Hematopoietic multipotent progenitor cell treated with erythropoietin and hydrocortisone succinate and interleukin-3 and kit ligand, for 15 days (in vitro differentiated cells): ENCODE measurements at regions not wholly inside any gene's neighbourhood (a gene's known extent, or its start where the extent isn't known, plus 50 kb on each side); places are given as distances from the start of the nearest gene placed in this dataset.
"Not testable (repeated sequence)": the region's sequence is repeated elsewhere in the genome, so short reads cannot be mapped to it uniquely, and the experiment has no call there.

ENCODE experiments used
- DNase-seq: peaks from one replicate; pipeline ENCODE4 v3.0.0-alpha.2; 2015; ENCODE audit warnings: low spot score

GRCh38 chr3:18189282-18190050 is 235.7 kb downstream of the SATB1 start:
- no peak for DNase-seq

DNA sequence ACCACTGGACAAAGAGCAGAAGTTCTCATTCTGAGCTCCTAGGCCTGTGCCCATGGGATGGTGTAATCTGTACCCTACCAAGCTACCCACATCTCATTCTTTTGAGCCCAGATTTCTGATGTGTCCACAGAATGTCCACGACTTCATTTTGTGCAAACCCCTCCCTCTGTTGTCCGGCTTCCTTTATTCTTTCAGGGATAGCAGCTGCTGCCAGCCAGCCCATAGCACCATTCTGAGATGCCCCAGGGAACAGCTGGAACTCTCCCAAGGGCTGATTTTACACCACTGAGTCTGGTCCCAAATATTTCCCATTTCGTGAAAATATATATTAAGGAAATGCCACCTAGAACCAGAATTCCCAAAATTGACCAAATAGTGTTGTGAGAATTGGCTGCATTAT is 236.6 kb downstream of the SATB1 start:
- no peak for DNase-seq

DNA sequence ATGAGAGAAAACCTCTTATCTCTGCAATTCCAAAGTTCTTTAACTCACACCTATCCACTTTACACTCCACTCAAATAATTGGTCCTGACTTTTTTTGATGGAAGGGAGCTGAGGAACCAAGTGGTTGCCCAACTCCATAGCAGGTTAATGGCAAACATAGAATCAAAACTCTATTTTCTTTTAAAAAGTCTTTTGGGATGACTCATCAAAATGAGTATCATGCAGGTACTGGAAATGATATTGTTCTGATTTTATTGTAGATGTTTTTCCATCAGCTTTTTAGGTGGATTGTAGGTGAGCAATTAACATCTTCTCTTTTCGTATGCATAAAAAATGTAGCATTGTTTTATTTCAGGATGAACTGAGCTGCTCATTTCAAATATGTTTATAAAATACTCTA is 239.5 kb downstream of the SATB1 start:
- no peak for DNase-seq

GRCh38 chr3:18182923-18183322 is 242.2 kb downstream of the SATB1 start:
- not testable (repeated sequence) for DNase-seq

- no peak for DNase-seq
These were observed 245.6 kb downstream of the SATB1 start for GRCh38 chr3:18179521-18179920.

DNA sequence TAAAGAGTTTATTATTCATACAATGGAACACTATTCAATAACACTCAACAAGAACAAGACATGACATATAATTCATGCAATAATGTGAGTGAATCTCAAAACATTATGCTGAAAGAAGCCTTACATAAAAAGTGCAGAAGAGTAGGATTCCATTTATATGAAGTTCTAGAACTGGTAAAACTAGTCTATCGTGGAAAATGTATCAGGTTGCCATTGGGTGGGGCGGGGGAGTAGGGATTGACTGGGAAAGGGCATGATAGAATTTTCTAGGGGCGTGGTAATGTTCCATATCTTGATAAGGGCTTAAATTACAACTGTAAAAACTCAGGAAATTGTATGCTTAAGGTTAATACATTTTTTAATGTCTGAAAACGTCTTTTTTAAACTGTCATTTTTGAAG is 247.9 kb downstream of the SATB1 start:
- DNase-seq: no peak

GRCh38 chr3:18173891-18174290 is 251.2 kb downstream of the SATB1 start:
- not testable (repeated sequence) for DNase-seq

DNA sequence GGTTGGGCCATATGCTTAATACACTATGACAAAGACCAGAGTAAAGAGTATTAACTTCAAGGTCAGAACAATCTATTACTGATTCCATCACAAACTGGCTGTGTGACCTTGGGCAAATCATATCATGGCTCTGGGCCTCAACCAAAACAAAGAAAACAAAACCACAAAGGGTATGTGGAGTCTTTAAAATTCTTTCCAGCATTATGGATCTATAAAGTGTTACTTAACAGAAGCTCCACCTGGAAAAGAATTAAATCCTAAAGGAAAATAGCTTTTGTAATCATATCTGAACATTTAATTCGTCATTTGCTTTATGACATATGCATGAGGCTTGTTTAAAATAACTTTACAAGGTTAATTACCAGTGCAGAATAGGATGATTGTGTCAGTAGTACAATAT is 265.5 kb downstream of the SATB1 start:
- no peak for DNase-seq

DNA sequence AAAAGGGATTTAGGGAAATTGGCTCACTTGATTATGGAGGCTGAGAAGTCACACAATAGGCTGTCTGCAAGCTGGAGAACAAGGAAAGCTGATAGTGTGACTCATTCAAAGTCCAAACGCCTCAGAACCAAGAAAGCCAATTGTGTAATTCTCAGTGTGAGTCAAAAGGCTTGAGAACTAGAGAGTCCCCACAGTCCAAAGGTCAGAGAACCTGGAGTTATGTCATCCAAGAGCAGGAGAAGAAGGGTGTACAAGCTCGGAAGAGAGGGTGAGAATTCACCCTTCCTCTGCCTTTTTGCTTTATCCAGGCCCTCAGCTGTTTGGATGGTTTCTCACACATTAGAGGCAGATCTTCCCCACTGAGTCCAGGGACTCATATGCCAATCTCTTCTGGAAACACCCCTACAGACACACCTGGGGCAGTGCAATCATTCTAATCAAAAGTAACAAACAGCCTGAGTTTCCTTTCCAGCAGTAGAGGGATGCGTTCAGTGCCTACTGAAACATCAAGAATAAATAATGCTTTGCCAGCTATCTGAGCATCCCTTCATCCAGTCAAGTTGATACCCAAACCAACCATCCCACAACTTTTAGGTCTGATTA is 271.5 kb downstream of the SATB1 start:
- no peak for DNase-seq

DNA sequence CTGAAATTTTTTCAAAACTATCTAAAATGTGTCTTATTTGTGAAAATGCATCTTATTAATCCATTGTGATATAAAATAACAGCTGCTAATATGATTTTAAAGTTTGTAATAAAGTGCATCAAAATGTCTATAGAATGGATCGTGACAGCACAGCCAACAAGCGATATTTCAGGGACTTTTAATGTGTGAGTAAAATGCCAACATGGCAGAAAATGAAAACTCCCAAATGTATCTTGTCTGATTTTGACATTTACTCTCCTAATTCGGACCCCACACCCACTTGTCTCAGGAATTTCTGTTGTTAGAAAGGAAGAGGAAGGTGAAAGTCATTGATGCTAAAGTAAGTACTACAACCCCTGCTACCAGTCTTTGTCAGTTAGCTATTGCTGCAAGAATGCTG is 273.9 kb downstream of the SATB1 start:
- DNase-seq: no peak

DNA sequence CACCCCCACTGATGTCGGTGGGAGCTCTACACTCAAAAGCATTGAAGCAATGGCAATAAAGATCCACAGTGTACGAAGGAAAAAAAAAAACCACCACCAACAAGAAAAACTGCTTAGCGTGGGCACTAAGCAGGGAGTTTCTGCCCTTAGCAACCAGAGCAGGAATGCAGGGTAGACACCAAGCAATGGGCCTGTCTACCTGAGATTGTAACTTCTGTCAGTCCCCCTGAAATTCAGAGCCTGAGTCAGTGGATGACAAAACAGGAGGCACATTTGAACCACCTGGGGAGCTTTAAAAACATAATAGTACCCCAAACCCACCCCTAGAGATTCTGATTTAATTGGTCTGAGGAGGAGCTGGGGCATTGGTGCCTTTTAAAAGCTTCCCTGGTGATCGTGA is 275.2 kb downstream of the SATB1 start:
- no peak for DNase-seq

GRCh38 chr3:18149386-18149785 is 275.8 kb downstream of the SATB1 start:
- DNase-seq: no peak

DNA sequence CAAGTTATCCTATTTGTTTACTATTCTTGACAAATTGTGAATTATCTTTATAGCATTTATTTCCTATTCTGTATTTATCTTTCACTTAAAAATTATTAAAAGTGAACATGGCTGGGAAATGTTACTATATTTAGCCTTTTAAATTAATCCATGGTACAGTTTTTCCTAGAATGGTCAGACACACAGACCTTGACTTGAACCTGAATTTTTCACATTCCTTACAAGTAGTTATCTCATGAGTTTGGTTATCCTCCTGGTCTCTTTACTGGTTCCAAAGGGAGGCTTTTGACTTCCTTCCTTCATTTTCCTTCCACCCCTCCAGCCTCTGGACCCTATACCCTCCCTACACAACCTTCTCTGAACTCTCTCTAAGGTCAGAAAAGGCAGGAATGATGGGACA is 280.6 kb downstream of the SATB1 start:
- DNase-seq: no peak

DNA sequence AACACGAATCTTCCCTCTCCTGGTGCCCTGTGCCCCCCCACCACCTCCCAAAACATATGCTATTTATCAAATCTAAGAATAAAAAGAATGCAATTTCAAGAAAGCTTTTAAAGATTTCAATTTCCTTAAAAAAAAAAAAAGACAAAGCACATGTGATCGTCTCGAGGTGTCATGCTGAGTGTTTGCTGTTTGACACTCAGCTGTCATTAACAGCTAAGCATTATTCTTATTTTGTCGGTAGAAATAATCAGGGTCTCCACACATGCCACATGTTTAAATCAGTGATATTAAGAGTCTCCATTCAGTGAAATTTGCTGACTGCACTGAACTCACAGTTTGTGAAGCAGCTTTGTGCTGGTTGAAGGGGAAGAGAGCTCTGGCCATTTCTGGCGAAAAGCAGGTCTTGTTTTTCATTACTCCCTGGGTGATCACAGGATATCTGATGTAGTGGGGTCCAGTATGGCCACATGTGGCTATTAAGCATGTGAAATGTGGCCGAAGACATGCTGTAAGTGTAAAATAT is 281.8 kb downstream of the SATB1 start:
- DNase-seq: no peak

- no peak for DNase-seq
These were observed 287.2 kb downstream of the SATB1 start for GRCh38 chr3:18137958-18138357.

- no peak for DNase-seq
These were observed 289.9 kb downstream of the SATB1 start for GRCh38 chr3:18135060-18135814.

DNA sequence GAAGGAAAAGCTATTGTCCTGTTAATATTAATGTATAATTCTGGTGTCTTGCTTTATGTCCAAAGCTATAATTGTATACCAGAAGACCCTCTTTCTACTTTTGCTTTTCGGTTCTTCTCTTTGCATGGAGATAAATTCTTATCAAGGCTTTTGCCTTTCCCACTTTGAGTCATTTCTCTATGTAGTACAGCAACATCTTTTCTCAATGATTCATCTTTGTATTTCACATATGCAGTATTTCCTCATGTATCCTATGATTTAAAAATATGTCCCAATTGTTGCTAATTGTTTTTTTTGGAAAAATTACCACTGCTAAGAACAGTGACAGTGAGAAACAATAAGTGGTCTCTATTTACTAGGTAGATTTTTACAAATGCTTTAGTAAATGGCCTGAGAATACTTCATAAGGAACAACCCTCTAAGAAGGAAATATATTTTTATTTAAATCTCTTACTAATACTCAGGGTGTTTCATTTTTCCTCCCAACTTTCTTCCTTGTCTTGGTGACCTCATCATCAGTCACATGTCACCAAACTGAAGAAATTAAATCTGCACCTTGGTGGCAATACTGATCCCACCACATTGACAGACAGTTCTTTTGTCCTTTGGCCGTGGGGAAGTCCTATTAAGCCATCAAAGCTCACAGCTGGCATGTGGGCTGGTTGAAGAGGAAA is 290.6 kb downstream of the SATB1 start:
- DNase-seq: no peak

DNA sequence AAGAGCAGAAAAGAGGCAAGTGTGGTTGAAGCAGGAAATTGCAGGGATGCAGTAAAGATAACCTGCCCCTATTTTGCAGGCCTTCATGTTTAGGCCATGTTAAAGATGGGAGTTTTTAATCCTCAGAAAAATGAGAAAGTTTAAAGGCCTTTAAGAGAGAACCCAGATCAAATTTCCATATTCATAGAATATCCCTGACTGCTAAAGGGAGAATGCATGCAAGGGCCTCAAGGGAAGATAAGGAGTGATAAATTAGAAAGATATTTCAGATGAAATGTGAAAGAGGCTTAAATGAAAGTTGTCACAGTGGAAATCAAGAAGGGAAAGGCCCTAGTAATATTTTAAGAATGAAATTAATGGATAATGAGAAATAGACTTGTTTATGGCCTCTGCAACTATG is 292.1 kb downstream of the SATB1 start:
- DNase-seq: no peak

- DNase-seq: no peak
These were observed 297.1 kb downstream of the SATB1 start for GRCh38 chr3:18127859-18128681.

GRCh38 chr3:18127174-18127858 is 297.8 kb downstream of the SATB1 start:
- no peak for DNase-seq

- no peak for DNase-seq
These were observed 298.4 kb downstream of the SATB1 start for GRCh38 chr3:18126772-18127171.
